ENCODE measurements at regions not wholly inside any gene's neighbourhood (a gene's known extent, or its start where the extent isn't known, plus 50 kb on each side); places are given as distances from the start of the nearest gene placed in this dataset.

DNA sequence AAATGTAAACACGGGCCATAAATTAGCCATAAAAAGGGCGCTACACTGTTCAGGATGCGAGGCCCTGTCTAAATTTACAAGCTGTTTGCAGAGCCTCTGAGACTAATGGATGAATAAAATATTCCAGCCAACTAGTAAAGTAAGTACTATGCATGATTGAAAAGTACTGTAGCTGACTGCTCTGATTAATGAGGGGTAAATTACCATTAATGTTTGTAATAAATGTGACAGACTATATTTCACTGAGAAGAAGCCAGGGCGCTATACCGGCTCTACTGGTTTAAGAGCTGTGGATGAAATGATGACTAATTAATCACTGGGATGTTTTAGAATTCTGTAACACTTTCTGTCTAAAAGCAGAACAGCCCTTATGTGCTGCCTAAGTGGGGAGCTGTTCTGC, 54.3 kb upstream of the RGPD4 start:
- Histone ChIP-seq H4K8ac (ENCODE audit: low read depth, low read length) (no peak overlapping the region), H3K4me3 (ENCODE audit: low read depth, low read length) (no peak overlapping the region), H3K4me1 (ENCODE audit: control insufficient read depth in 1 of 2, insufficient read depth in 2 of 2, low read length in 2 of 2) (peaks cover 0 to 2% of the 10 kb centered on the region in 2 experiments), H2AK5ac (ENCODE audit: low read length) (no peak overlapping the region), H3K23ac (ENCODE audit: low read length) (no peak overlapping the region), H3K79me1 (ENCODE audit: low read length) (no peaks in the 10 kb centered on the region), H4K91ac (ENCODE audit: low read depth, low read length) (no peak overlapping the region), H3K79me2 (ENCODE audit: control insufficient read depth, insufficient read depth, low read length, poor library complexity) (no peaks in the 10 kb centered on the region), H4K12ac (ENCODE audit: low read depth, low read length) (no peak overlapping the region), H3K9me3 (ENCODE audit: insufficient read depth, low read depth, low read length) (no peaks in the 10 kb centered on the region), H3K36me3 (ENCODE audit: control insufficient read depth in 1 of 2, insufficient read depth in 2 of 2, low read length in 2 of 2) (no peaks in the 10 kb centered on the region), H3K9ac (ENCODE audit: low read length) (no peak overlapping the region), H3K27me3 (ENCODE audit: insufficient read depth, low read length) (no peaks in the 10 kb centered on the region), H2BK12ac (ENCODE audit: low read length) (no peak overlapping the region), H2BK120ac (ENCODE audit: insufficient read depth, low read length, poor library complexity) (no peak overlapping the region), H2AFZ (ENCODE audit: insufficient read depth, low read length, poor library complexity) (no peak overlapping the region), H2BK5ac (ENCODE audit: low read depth, low read length, poor library complexity) (no peak overlapping the region), H3K4ac (ENCODE audit: low read depth, low read length) (no peak overlapping the region), H3K14ac (ENCODE audit: low read length) (no peak overlapping the region), H3K27ac (ENCODE audit: low read depth, low read length) (no peak overlapping the region), H3K4me2 (ENCODE audit: low read length) (no peak overlapping the region), H3K18ac (ENCODE audit: low read length) (no peak overlapping the region)
- no CpG with 5 or more reads among the region's 5 CpGs for WGBS (ENCODE audit: extremely low coverage, insufficient coverage, insufficient read length)
- peak in 1 of 2 donors; percentile 20 for DNase-seq

- Histone ChIP-seq H3K27ac (ENCODE audit: low read depth, low read length) (no peak overlapping the region), H3K18ac (ENCODE audit: low read length) (no peak overlapping the region), H4K12ac (ENCODE audit: low read depth, low read length) (no peak overlapping the region), H4K91ac (ENCODE audit: low read depth, low read length) (no peak overlapping the region), H3K9ac (ENCODE audit: low read length) (no peak overlapping the region), H2BK5ac (ENCODE audit: low read depth, low read length, poor library complexity) (no peak overlapping the region), H3K4me3 (ENCODE audit: low read depth, low read length) (no peak overlapping the region), H2BK12ac (ENCODE audit: low read length) (no peak overlapping the region), H4K8ac (ENCODE audit: low read depth, low read length) (no peak overlapping the region), H3K27me3 (ENCODE audit: insufficient read depth, low read length) (no peaks in the 10 kb centered on the region), H3K79me2 (ENCODE audit: control insufficient read depth, insufficient read depth, low read length, poor library complexity) (no peaks in the 10 kb centered on the region), H2AFZ (ENCODE audit: insufficient read depth, low read length, poor library complexity) (no peak overlapping the region), H3K9me3 (ENCODE audit: insufficient read depth, low read depth, low read length) (no peaks in the 10 kb centered on the region), H3K23ac (ENCODE audit: low read length) (no peak overlapping the region), H3K4me2 (ENCODE audit: low read length) (no peak overlapping the region), H3K79me1 (ENCODE audit: low read length) (no peaks in the 10 kb centered on the region), H3K4me1 (ENCODE audit: control insufficient read depth in 1 of 2, insufficient read depth in 2 of 2, low read length in 2 of 2) (peaks cover 0 to 2% of the 10 kb centered on the region in 2 experiments), H2AK5ac (ENCODE audit: low read length) (no peak overlapping the region), H3K4ac (ENCODE audit: low read depth, low read length) (no peak overlapping the region), H3K14ac (ENCODE audit: low read length) (no peak overlapping the region), H3K36me3 (ENCODE audit: control insufficient read depth in 1 of 2, insufficient read depth in 2 of 2, low read length in 2 of 2) (no peaks in the 10 kb centered on the region), H2BK120ac (ENCODE audit: insufficient read depth, low read length, poor library complexity) (no peak overlapping the region)
- WGBS (ENCODE audit: extremely low coverage, insufficient coverage, insufficient read length), result no CpG with 5 or more reads among the region's 5 CpGs
- no peak for DNase-seq
Observed at GRCh38 chr2:107775211-107775610, 51.5 kb upstream of the RGPD4 start.

GRCh38 chr2:107775791-107776190, 50.9 kb upstream of the RGPD4 start:
- no peak overlapping the region for H2BK12ac ChIP-seq (ENCODE audit: low read length)
- H4K91ac ChIP-seq (ENCODE audit: low read depth, low read length), result no peak overlapping the region
- H3K23ac ChIP-seq (ENCODE audit: low read length), result no peak overlapping the region
- H3K79me2 ChIP-seq (ENCODE audit: control insufficient read depth, insufficient read depth, low read length, poor library complexity), result no peaks in the 10 kb centered on the region
- H3K36me3 ChIP-seq (ENCODE audit: control insufficient read depth in 1 of 2, insufficient read depth in 2 of 2, low read length in 2 of 2), result no peaks in the 10 kb centered on the region
- no peak overlapping the region for H2AFZ ChIP-seq (ENCODE audit: insufficient read depth, low read length, poor library complexity)
- WGBS (ENCODE audit: extremely low coverage, insufficient coverage, insufficient read length), result no CpG with 5 or more reads among the region's 1 CpG
- H4K8ac ChIP-seq (ENCODE audit: low read depth, low read length), result no peak overlapping the region
- H2BK120ac ChIP-seq (ENCODE audit: insufficient read depth, low read length, poor library complexity), result no peak overlapping the region
- no peak overlapping the region for H3K9ac ChIP-seq (ENCODE audit: low read length)
- no peak overlapping the region for H4K12ac ChIP-seq (ENCODE audit: low read depth, low read length)
- H3K14ac ChIP-seq (ENCODE audit: low read length), result no peak overlapping the region
- no peak overlapping the region for H2BK5ac ChIP-seq (ENCODE audit: low read depth, low read length, poor library complexity)
- no peaks in the 10 kb centered on the region for H3K79me1 ChIP-seq (ENCODE audit: low read length)
- no peak overlapping the region for H2AK5ac ChIP-seq (ENCODE audit: low read length)
- no peak overlapping the region for H3K4me2 ChIP-seq (ENCODE audit: low read length)
- peaks cover 0 to 2% of the 10 kb centered on the region in 2 experiments for H3K4me1 ChIP-seq (ENCODE audit: control insufficient read depth in 1 of 2, insufficient read depth in 2 of 2, low read length in 2 of 2)
- H3K9me3 ChIP-seq (ENCODE audit: insufficient read depth, low read depth, low read length), result no peaks in the 10 kb centered on the region
- H3K27ac ChIP-seq (ENCODE audit: low read depth, low read length), result no peak overlapping the region
- no peak overlapping the region for H3K18ac ChIP-seq (ENCODE audit: low read length)
- no peaks in the 10 kb centered on the region for H3K27me3 ChIP-seq (ENCODE audit: insufficient read depth, low read length)
- no peak overlapping the region for H3K4me3 ChIP-seq (ENCODE audit: low read depth, low read length)
- H3K4ac ChIP-seq (ENCODE audit: low read depth, low read length), result no peak overlapping the region
- DNase-seq, result no peak

DNA sequence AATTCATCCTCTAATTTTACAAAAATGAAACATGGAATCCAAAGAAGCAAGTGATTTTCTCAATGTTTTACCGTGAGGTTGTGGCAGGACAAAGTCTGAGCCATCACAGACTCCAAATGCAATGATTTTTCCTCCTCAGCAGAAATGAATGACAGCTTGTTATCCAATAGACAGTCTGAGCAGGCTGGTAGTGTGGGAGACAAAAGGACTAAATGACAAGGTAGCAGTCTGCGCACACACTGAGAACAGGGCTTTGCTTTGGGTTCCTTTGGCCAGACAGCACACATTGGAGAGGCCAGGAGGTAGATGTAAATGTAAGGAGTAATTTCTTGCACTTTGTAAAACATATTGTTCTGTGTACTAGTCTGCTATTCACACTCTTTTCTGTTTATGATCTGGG, 50.3 kb upstream of the RGPD4 start:
- Histone ChIP-seq H3K9me3 (ENCODE audit: insufficient read depth, low read depth, low read length) (no peaks in the 10 kb centered on the region), H4K8ac (ENCODE audit: low read depth, low read length) (no peak overlapping the region), H3K79me1 (ENCODE audit: low read length) (no peaks in the 10 kb centered on the region), H3K4me3 (ENCODE audit: low read depth, low read length) (no peak overlapping the region), H2AFZ (ENCODE audit: insufficient read depth, low read length, poor library complexity) (no peak overlapping the region), H3K9ac (ENCODE audit: low read length) (no peak overlapping the region), H2BK5ac (ENCODE audit: low read depth, low read length, poor library complexity) (no peak overlapping the region), H3K79me2 (ENCODE audit: control insufficient read depth, insufficient read depth, low read length, poor library complexity) (no peaks in the 10 kb centered on the region), H3K18ac (ENCODE audit: low read length) (no peak overlapping the region), H3K27ac (ENCODE audit: low read depth, low read length) (no peak overlapping the region), H4K12ac (ENCODE audit: low read depth, low read length) (no peak overlapping the region), H3K4me2 (ENCODE audit: low read length) (no peak overlapping the region), H3K4ac (ENCODE audit: low read depth, low read length) (no peak overlapping the region), H2BK120ac (ENCODE audit: insufficient read depth, low read length, poor library complexity) (no peak overlapping the region), H3K14ac (ENCODE audit: low read length) (no peak overlapping the region), H3K4me1 (ENCODE audit: control insufficient read depth in 1 of 2, insufficient read depth in 2 of 2, low read length in 2 of 2) (peaks cover 0 to 2% of the 10 kb centered on the region in 2 experiments), H2BK12ac (ENCODE audit: low read length) (no peak overlapping the region), H3K27me3 (ENCODE audit: insufficient read depth, low read length) (no peaks in the 10 kb centered on the region), H3K23ac (ENCODE audit: low read length) (no peak overlapping the region), H2AK5ac (ENCODE audit: low read length) (no peak overlapping the region), H4K91ac (ENCODE audit: low read depth, low read length) (no peak overlapping the region), H3K36me3 (ENCODE audit: control insufficient read depth in 1 of 2, insufficient read depth in 2 of 2, low read length in 2 of 2) (no peaks in the 10 kb centered on the region)
- no CpG with 5 or more reads among the region's 2 CpGs for WGBS (ENCODE audit: extremely low coverage, insufficient coverage, insufficient read length)
- DNase-seq, result no peak

Measured in trophoblast cell (in vitro differentiated cells and primary cell).